ENCODE measurements at regions not wholly inside any gene's neighbourhood (a gene's known extent, or its start where the extent isn't known, plus 50 kb on each side); places are given as distances from the start of the nearest gene placed in this dataset.

DNA sequence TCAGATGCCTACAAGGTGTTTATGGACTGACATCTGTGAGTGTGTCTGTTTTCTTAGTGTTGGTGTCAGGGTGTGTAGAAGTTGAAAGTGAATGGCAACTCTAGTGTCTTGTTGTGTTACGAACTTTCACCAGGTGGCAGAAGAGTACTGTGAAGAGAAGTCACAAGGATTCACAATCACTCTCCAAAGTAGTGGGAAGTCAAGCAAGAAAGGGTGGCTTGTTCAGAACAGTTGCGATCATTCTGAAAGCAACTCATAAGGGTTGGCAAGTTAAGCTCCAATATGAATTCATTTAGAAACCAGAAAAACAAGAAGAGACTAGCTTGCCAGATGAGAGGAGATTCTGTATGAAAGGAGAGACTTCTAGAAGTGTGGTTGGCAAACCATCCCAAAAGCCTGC, 86.1 kb downstream of the FASLG start:
- TF ChIP-seq, protein P1, sequence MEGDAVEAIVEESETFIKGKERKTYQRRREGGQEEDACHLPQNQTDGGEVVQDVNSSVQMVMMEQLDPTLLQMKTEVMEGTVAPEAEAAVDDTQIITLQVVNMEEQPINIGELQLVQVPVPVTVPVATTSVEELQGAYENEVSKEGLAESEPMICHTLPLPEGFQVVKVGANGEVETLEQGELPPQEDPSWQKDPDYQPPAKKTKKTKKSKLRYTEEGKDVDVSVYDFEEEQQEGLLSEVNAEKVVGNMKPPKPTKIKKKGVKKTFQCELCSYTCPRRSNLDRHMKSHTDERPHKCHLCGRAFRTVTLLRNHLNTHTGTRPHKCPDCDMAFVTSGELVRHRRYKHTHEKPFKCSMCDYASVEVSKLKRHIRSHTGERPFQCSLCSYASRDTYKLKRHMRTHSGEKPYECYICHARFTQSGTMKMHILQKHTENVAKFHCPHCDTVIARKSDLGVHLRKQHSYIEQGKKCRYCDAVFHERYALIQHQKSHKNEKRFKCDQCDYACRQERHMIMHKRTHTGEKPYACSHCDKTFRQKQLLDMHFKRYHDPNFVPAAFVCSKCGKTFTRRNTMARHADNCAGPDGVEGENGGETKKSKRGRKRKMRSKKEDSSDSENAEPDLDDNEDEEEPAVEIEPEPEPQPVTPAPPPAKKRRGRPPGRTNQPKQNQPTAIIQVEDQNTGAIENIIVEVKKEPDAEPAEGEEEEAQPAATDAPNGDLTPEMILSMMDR (IDR thresholded peaks at IDR 0.05): peak; percentile 68

DNA sequence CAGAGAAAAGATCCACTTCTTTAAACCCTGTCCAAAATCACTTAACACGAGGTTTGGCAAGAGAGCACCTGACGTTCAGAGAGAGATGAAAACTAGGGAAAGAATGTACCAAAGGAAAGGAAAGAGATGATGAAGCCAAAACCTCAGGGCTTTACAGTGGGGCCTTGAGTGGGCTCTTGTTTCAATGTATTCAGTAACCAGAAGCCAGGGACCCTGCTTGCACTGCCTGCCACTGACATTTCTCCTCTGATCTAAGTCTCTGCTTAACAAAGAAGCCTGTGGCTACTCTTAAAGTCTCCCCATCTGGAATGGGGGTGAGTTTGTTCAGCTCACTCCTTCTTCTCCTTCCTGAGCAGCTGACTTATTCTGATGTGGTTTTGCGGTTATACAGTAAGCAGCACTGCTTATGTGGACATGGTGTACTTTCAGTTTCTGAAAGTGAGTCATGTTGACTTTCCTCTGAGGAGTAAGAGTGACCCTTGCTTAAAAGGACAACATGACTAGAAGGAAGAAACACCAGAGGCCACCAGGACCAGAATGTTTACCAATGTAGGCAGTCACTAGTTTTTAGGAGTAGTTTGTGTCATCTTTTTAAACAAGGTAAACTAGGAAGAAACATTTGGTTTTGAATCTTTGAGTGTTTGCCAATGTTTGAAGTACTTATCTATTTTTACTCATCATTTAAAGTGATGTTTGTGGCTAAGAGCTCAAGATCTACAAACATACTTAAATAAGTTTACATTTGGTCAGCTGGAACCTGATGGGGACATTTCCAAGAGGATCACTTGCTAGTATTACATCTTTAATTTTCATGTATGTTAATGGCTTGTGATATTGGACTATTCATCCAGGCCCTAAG, 87.4 kb downstream of the FASLG start:
- TF ChIP-seq, protein P1 (IDR thresholded peaks at IDR 0.05): no peak

DNA sequence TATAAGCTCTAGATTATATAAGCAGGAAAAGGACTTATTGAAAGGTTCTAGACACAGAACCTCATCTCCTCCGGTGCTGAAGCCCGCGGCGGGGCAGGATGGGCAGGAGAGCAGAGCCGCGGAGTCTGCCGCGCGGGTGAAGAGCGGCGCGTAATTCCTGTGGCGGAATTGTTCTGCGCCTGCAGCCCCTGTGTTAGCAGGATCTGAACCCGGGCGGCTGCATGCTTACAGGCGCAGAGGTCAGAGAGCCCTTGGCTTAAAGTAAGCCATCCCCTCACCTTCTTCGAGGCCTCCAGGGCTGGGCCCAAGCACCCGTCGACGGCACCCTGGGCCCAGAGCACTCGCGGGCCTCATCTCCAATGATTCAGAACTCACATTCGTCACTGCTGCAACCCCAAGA, 89.3 kb downstream of the FASLG start:
- TF ChIP-seq, protein P1 (IDR thresholded peaks at IDR 0.05): no peak

DNA sequence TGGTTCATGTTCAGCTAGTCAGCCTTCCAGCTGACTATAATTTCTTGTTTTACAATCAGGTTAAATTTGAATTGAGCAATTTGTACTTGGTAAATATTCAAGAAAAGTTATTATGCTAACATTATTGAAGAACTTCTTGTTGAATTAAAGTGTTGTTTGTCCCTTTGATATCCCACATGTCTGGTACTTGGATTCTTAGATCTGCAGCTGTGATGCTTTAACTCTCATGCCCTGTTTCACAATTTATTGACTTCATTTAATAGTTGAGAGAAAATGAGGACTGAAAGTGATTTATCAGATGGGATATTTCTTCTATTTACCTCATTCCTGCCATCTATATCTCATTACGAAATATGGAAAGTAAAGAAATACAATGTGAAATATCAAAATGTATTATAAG, 92.8 kb downstream of the FASLG start:
- TF ChIP-seq, protein P1 (IDR thresholded peaks at IDR 0.05): no peak

DNA sequence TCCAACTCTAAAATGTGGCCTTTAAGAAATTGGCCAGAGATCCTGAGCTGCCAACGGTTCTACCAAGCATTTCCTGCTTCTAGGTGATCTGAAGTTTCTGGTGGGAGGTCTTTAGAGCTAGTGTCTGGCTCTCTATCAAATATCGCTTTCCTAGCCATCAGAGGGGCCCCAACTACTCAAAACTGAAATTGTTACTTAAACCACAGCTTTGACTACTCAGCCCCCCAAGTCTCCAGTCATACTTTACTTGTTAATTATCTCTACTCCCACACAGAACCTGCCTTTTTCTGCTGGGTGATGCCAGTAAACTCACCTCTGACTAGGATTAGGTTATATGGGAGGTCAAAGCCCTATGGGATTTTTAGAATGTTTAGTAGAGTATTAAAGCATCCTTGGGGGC, 95.1 kb downstream of the FASLG start:
- TF ChIP-seq, protein P1 (IDR thresholded peaks at IDR 0.05): no peak

DNA sequence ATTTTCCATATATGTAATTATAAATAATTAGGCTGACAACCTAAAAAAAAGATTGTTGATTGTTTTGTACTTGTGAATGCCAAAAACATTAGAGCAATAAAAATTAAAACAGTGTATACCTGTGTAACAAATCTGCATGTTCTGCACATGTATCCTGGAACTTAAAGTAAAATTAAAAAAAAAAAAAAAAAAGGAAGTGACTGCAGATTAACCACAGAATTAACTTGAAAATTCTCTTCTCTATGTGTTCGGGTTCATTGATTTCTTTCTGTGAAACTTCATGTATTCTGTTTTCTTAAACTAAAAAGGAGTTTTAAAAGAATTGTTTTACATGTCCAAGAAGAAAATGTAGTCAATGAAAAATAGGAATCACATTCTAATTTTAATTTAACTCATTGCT, 95.7 kb downstream of the FASLG start:
- TF ChIP-seq, protein P1 (IDR thresholded peaks at IDR 0.05): no peak

DNA sequence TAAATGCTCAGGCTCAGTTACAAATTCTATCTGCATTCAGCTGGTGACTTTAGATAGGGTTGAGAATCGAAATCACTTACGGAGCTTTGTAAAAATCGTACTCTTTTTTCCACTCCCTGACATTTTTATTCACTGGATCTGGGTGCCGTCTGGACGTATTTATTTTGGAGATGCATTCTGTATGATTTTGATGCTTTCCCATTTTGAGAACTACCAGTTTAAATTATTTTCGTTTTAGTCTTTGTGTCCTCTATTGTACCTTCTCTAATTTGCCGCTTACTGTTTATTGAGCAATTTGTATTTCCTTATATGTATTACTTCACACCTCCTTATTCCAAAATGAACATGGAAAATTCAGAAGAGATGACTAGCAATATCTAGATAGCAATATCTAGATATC, 96.2 kb downstream of the FASLG start:
- TF ChIP-seq, protein P1 (IDR thresholded peaks at IDR 0.05): no peak

Data from LNCAP (cell line).